Skeletal muscle tissue (tissue), 3 donors: ENCODE measurements at regions not wholly inside any gene's neighbourhood (a gene's known extent, or its start where the extent isn't known, plus 50 kb on each side); places are given as distances from the start of the nearest gene placed in this dataset.

Experiments
- H3K27ac ChIP-seq: one replicate; pipeline ENCODE4 v1.7.0; 2013; ENCODE audit warnings: mild to moderate bottlenecking, low read depth, low read length, inconsistent platforms
- H3K27me3 ChIP-seq, 3 donors: one replicate each; pipeline ENCODE4 v1.7.0; 2013; ENCODE audit warnings: low read length in 3 of 3; ENCODE audit not compliant: control insufficient read depth in 3 of 3, insufficient read depth in 3 of 3
- H3K36me3 ChIP-seq, 3 donors: one replicate each; pipeline ENCODE4 v1.7.0; 2013; ENCODE audit warnings: low read length in 3 of 3; ENCODE audit not compliant: control insufficient read depth in 3 of 3, insufficient read depth in 3 of 3
- H3K4me1 ChIP-seq, 3 donors: one replicate each; pipeline ENCODE4 v1.7.0; 2013; ENCODE audit warnings: low read length in 3 of 3, mild to moderate bottlenecking in 3 of 3; ENCODE audit not compliant: control insufficient read depth in 3 of 3, insufficient read depth in 3 of 3
- H3K4me3 ChIP-seq, 3 donors: one replicate each; pipeline ENCODE4 v1.7.0; 2013; ENCODE audit warnings: low read length in 3 of 3
- H3K9ac ChIP-seq, 3 donors: one replicate each; pipeline ENCODE4 v1.7.0; 2013; ENCODE audit warnings: low read length in 3 of 3, mild to moderate bottlenecking in 3 of 3, moderate library complexity in 2 of 3, low read depth in 1 of 3
- H3K9me3 ChIP-seq, 3 donors: one replicate each; pipeline ENCODE4 v1.7.0; 2013; ENCODE audit warnings: low read length in 3 of 3; ENCODE audit not compliant: control insufficient read depth in 3 of 3
- donor health status: Osteomylitis.

DNA sequence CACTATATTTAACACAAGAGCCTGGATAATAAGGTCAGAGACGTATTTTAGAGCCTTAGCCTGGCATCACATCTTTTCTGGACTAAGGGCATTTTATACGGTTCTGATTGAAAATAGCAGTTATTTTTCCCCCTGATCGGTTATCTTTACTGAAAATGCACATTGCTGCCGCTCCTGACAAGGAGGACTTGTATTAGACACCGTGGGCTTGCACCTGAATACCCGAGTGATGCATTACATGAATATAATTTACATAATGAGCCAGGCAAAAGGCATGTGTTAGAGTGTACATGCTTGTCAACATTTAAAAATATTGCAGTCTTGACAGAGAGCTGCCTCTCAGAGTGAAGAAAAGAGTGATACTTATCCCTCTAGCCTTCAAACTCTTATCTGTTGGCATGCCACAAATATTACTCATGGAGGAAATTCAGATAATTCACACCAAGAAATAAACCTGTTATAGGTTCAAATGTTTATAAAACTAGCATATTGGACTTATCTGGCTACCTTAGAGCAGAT lies 470.5 kb upstream of the ETAA1 start:
- H3K27ac ChIP-seq, result no peak overlapping the region
- no peak overlapping the region for H3K9ac ChIP-seq
- H3K36me3 ChIP-seq, result no peaks in the 10 kb centered on the region
- no peaks in the 10 kb centered on the region for H3K27me3 ChIP-seq
- H3K4me1 ChIP-seq, result peaks cover 0 to 3% (median 0%) of the 10 kb centered on the region in 3 donors
- no peaks in the 10 kb centered on the region for H3K9me3 ChIP-seq
- H3K4me3 ChIP-seq, result no peak overlapping the region

DNA sequence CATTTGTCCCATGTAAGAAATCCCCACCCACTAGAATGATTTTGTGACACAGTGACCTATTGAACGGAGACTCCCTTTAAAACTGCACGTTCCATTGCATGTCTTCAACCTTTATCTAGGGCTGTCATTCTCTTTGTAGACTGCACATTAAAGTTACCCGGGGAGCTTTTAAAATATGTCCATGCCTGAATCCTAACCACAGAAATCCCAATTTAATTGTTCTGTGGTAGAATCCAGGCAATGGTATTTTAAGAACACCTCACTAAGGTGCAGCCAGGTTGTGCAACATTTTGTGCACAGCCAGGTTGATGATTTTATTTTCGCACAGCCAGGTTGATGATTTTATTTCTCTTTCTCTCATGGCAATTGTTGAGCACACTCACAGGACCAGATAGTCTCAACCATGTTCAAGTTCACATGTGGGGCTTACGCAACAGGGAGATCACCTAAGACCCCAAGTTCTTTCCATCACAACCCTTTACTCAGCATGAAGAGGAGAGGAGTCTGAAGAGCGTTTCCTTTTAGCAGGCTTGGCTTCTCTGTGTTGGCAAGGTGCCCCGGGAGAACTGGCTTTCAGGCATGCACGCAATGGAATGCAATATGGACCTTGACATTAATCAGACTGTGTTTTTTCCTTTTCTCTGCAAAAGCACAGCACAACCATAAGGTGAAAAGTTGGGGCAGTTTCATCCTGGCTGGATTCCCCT lies 467.3 kb upstream of the ETAA1 start:
- no peak overlapping the region for H3K27ac ChIP-seq
- peaks cover 0 to 3% (median 0%) of the 10 kb centered on the region in 3 donors for H3K4me1 ChIP-seq

DNA sequence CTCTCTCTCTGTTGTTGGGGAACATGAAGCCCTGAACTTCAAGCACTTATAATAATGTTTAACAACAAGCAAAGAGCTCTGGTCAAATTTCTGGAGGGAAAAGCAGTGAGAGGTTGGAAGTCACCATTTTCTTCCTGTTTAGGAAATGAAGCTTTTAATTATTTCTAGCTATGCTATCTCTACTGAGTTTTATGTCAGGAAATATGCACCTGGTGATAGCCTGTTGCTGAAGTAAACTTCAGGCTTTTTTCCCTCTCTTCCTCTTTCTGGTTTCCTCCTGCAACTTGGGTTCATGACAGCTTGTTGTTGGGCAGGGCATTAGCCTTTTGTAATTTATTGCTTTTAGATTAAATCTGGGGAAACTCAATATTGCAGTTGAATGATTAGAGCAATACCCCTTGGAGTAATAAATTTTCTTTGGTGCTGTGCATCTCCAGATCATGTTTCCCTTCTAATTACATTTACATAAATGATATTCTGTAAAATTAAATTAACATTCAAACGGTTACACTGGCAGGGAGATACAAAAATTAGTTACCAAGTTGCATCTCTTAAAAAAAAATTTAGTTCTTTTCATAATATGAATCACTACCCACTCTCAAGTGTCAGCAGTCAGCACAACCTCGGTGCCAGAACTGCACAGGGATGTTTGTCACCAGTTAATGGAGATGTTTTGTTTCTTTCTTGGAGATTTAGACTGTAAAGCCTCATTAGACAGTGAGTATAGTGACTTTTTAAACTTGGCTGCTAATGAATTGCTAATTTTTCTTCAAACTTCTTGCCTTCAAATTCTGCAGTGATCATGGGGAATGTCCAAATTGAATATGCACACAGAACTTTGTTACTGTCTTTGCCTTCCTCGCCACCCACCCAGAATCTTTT lies 466.6 kb upstream of the ETAA1 start:
- Histone ChIP-seq H3K4me1 (peaks cover 0 to 3% (median 0%) of the 10 kb centered on the region in 3 donors), H3K27ac (no peak overlapping the region), H3K9me3 (no peaks in the 10 kb centered on the region), H3K9ac (no peak overlapping the region), H3K36me3 (no peaks in the 10 kb centered on the region), H3K27me3 (no peaks in the 10 kb centered on the region), H3K4me3 (no peak overlapping the region)

More for the DNA sequence above, 467.3 kb upstream of the ETAA1 start:
- Histone ChIP-seq H3K36me3 (no peaks in the 10 kb centered on the region), H3K27me3 (no peaks in the 10 kb centered on the region), H3K9me3 (no peaks in the 10 kb centered on the region), H3K9ac (no peak overlapping the region), H3K4me3 (no peak overlapping the region)

DNA sequence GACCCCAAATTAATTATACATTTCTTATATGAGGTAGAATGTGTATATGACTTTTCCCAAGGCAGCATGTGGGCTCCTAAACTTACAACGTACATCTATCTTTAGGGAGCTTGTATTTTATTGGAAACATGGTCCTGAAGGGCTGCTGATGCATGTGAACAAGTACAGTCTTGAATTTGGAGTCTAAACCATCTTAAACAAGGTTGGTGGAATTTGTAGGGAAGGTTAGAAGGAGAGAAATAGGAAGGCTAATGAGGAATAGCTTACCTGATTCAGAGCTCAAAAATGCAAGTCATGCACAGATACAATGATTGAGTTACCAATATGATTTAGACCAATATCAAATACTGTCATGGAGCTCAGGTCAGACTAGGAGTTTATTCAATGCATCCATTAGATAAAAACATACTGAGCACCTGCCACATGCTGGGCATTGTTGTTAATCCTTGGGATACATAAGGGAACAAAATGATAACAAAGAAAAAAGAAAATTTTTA lies 458.6 kb upstream of the ETAA1 start:
- H3K4me3 ChIP-seq, result no peak overlapping the region
- H3K9me3 ChIP-seq, result peaks cover 0 to 2% (median 0%) of the 10 kb centered on the region in 3 donors
- no peaks in the 10 kb centered on the region for H3K36me3 ChIP-seq
- H3K27ac ChIP-seq, result no peak overlapping the region
- H3K27me3 ChIP-seq, result no peaks in the 10 kb centered on the region
- no peak overlapping the region for H3K9ac ChIP-seq
- H3K4me1 ChIP-seq, result no peaks in the 10 kb centered on the region

DNA sequence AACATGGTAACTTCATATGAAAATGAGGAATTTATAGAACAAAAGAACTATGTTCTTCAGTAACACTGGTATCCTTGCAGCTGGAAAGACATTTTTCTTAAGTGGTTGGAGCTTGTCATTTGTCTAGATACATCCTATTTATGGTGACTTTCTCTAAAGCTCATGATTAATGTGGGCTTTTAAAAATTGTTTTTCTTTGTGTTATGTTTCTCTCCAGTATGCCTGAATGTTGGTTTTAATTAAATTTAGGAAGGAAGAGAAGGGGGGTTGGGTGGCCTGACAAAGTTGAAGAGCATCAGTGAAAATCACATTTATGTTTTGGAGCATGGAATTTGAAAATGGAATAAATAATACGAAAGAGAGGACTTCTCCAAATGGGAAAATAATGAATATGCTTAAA lies 457.1 kb upstream of the ETAA1 start:
- Histone ChIP-seq H3K4me1 (no peaks in the 10 kb centered on the region), H3K27ac (no peak overlapping the region), H3K9ac (no peak overlapping the region), H3K27me3 (no peaks in the 10 kb centered on the region), H3K9me3 (peaks cover 0 to 2% (median 0%) of the 10 kb centered on the region in 3 donors), H3K4me3 (no peak overlapping the region), H3K36me3 (no peaks in the 10 kb centered on the region)

DNA sequence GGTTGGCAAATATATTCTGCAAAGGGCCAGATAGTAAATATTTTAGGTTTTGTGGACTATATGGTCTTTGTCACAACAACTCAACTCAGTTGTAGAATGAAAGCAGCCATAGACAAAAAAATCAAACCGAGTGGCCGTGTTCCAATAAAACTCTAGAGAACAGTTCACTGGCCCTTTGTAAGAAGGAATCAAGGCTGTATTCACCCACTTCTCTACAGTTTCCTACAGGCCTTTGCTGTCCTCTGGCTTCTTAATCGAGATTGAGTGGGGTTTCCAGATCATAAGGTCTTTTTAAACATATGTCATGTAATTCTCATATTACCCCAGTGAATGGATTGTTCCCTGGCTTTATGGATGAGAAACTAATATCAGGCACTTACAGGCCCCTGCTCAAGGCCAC lies 448.9 kb upstream of the ETAA1 start:
- H3K36me3 ChIP-seq, result no peaks in the 10 kb centered on the region
- no peaks in the 10 kb centered on the region for H3K9me3 ChIP-seq
- H3K27me3 ChIP-seq, result peaks cover 0 to 3% (median 0%) of the 10 kb centered on the region in 3 donors
- no peaks in the 10 kb centered on the region for H3K4me1 ChIP-seq
- no peak overlapping the region for H3K27ac ChIP-seq
- H3K9ac ChIP-seq, result no peak overlapping the region
- no peak overlapping the region for H3K4me3 ChIP-seq

DNA sequence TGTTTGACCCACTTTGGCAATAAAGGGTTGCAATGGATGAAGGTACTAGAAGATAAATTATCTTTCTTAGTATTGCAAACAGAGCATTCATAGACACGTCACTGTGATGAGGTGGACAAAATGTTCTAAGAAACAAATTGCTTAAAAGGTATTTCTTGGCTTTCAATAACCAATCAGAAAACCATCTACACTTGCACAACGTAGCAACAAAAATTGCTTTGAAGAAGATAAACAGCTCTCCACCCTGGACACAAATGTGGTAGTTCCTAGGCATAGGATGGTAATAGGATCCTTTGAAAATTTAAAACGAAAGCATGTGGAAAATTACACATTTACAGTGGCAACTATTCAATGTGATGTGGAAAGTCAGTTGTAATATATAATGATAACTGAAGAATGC lies 439.9 kb upstream of the ETAA1 start:
- H3K9ac ChIP-seq, result no peak overlapping the region

DNA sequence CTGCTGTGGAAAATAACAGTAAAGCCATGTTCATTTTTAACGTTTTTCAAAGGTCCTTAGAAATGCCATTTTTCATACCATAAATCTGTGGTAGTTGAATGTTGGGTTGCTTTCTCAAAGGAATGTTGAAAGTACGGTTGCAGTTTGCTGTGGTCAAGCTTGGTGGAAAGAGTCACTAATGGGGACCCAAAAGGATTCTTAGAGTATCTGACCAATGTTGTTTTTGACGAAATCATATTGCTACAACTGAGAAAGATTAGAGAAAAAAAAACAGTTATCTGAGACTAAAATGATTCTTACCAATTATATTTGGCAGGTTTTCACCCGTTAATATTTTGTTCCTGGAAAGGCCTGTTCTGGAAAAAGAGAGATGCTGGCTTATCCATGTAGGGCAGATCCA lies 439.5 kb upstream of the ETAA1 start:
- H3K27ac ChIP-seq, result no peak overlapping the region

More for the DNA sequence above, 439.9 kb upstream of the ETAA1 start:
- Histone ChIP-seq H3K27ac (no peak overlapping the region), H3K9me3 (no peaks in the 10 kb centered on the region), H3K4me3 (no peak overlapping the region), H3K36me3 (no peaks in the 10 kb centered on the region), H3K27me3 (no peaks in the 10 kb centered on the region), H3K4me1 (no peaks in the 10 kb centered on the region)

DNA sequence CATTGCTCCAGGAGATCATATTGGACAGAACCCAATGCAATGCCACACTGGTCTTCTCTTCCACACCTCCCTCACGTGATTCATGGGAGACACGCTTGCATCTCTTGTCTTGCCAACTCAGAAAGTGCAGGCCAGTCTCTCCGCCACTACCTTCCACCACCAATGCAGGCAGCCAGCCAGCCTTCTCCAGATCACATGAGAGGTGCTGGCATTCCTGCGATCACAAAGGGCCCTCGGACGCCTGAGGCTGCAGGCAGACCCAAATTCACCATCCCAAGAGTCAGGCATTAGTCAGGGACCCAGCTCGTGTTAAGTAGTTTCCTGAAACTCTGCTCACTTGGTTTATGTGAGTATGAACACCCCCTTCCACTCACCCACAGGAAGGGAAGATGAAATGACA lies 437.0 kb upstream of the ETAA1 start:
- H3K27ac ChIP-seq, result no peak overlapping the region
- H3K27me3 ChIP-seq, result no peaks in the 10 kb centered on the region
- no peak overlapping the region for H3K4me3 ChIP-seq
- H3K36me3 ChIP-seq, result no peaks in the 10 kb centered on the region
- H3K9ac ChIP-seq, result no peak overlapping the region
- H3K4me1 ChIP-seq, result no peaks in the 10 kb centered on the region
- no peaks in the 10 kb centered on the region for H3K9me3 ChIP-seq

More for the DNA sequence above, 439.5 kb upstream of the ETAA1 start:
- Histone ChIP-seq H3K9me3 (no peaks in the 10 kb centered on the region), H3K4me3 (no peak overlapping the region), H3K4me1 (no peaks in the 10 kb centered on the region), H3K27me3 (no peaks in the 10 kb centered on the region), H3K9ac (no peak overlapping the region), H3K36me3 (no peaks in the 10 kb centered on the region)

DNA sequence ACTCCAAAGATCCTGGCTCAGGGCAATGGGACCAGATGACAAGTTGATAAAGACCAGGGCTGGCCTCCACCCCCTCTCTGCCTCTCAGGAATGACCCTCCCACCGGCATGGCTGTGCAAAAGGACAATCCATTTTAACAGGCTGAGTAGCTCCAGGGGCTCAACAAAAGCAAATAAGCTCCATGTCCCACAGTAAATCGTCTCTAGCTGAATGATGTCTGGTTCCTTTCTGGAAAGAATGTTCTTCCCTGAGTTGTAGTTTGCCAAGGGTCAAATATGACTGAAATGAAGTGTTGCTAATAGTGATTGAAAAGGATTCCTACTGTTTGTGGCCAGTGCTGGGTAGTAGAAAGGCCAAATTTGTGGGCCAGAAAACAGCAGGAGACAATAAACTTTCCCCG lies 434.4 kb upstream of the ETAA1 start:
- H3K27me3 ChIP-seq, result no peaks in the 10 kb centered on the region
- no peaks in the 10 kb centered on the region for H3K9me3 ChIP-seq
- H3K4me3 ChIP-seq, result no peak overlapping the region
- no peaks in the 10 kb centered on the region for H3K36me3 ChIP-seq
- no peak overlapping the region for H3K9ac ChIP-seq
- no peaks in the 10 kb centered on the region for H3K4me1 ChIP-seq
- no peak overlapping the region for H3K27ac ChIP-seq
